ENCODE measurements at regions not wholly inside any gene's neighbourhood (a gene's known extent, or its start where the extent isn't known, plus 50 kb on each side); places are given as distances from the start of the nearest gene placed in this dataset.

GRCh38 chr3:104150724-104151123, 1216.0 kb upstream of the ALCAM start:
- TF ChIP-seq, protein P1, sequence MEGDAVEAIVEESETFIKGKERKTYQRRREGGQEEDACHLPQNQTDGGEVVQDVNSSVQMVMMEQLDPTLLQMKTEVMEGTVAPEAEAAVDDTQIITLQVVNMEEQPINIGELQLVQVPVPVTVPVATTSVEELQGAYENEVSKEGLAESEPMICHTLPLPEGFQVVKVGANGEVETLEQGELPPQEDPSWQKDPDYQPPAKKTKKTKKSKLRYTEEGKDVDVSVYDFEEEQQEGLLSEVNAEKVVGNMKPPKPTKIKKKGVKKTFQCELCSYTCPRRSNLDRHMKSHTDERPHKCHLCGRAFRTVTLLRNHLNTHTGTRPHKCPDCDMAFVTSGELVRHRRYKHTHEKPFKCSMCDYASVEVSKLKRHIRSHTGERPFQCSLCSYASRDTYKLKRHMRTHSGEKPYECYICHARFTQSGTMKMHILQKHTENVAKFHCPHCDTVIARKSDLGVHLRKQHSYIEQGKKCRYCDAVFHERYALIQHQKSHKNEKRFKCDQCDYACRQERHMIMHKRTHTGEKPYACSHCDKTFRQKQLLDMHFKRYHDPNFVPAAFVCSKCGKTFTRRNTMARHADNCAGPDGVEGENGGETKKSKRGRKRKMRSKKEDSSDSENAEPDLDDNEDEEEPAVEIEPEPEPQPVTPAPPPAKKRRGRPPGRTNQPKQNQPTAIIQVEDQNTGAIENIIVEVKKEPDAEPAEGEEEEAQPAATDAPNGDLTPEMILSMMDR (IDR thresholded peaks at IDR 0.05), result no peak
- H3K4me1 ChIP-seq (ENCODE audit: control insufficient read depth in 1 of 2, low read depth in 2 of 2), result no peaks in the 10 kb centered on the region
- H3K4me3 ChIP-seq, result no peak overlapping the region
- H3K36me3 ChIP-seq, result no peaks in the 10 kb centered on the region
- H3K9me3 ChIP-seq, result no peaks in the 10 kb centered on the region
- no peaks in the 10 kb centered on the region for H3K27me3 ChIP-seq (replicated peaks; ENCODE audit: insufficient read depth)
- H3K27ac ChIP-seq, result no peak overlapping the region
- ATAC-seq (ENCODE audit: insufficient number of reproducible peaks, low FRiP score, low read depth) (no peak), DNase-seq (ENCODE audit: low spot score) (no peak)

DNA sequence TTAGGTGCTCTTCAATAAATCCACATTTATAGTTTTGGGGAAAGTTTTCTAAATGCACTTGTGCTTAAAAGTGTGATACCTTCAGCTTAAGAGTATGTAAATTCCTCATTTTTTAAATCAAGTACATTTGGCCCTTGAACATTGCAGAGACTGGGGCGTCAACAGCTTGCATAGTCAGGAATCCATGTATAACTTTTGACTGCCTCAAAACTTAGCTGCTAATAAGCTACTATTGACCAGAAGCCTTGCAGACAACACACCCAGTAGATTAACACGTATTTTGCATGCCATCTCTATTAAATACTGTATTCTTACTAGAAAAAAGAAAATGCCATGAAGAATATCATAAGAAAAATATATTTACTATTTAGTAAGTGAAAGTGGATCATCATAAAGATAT, 1211.8 kb upstream of the ALCAM start:
- no peaks in the 10 kb centered on the region for H3K27me3 ChIP-seq (replicated peaks; ENCODE audit: insufficient read depth)
- no peaks in the 10 kb centered on the region for H3K4me1 ChIP-seq (ENCODE audit: control insufficient read depth in 1 of 2, low read depth in 2 of 2)
- no peaks in the 10 kb centered on the region for H3K36me3 ChIP-seq
- H3K9me3 ChIP-seq, result no peaks in the 10 kb centered on the region
- DNase-seq (ENCODE audit: low spot score) (no peak), ATAC-seq (ENCODE audit: insufficient number of reproducible peaks, low FRiP score, low read depth) (no peak)
- no peak overlapping the region for H3K27ac ChIP-seq
- TF ChIP-seq, protein P1 (IDR thresholded peaks at IDR 0.05), result no peak
- no peak overlapping the region for H3K4me3 ChIP-seq

DNA sequence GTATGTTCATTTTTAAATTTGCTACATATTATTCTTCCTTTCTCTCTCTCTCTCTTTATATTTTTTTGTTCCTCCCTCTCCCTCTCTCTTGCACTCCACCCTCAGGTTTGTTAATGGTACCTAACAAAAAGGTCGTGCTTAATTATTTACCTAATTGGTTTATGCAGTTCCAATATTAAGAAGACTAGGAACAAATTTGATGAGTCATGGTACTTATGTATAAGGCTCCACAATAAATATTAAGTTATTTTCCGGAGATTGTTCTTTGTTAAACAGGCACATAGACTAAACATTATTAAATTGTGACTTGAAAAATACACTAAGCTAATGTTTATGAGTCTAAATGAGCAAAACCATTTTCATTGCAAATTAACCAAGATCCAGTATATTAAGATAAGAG, 1200.8 kb upstream of the ALCAM start:
- H3K9me3 ChIP-seq, result peaks cover 10% of the 10 kb centered on the region
- no peak for ATAC-seq (ENCODE audit: insufficient number of reproducible peaks, low FRiP score, low read depth)
- H3K36me3 ChIP-seq, result no peaks in the 10 kb centered on the region
- H3K27me3 ChIP-seq (replicated peaks; ENCODE audit: insufficient read depth), result no peaks in the 10 kb centered on the region
- H3K4me1 ChIP-seq (ENCODE audit: control insufficient read depth in 1 of 2, low read depth in 2 of 2), result no peaks in the 10 kb centered on the region
- TF ChIP-seq, protein P1 (IDR thresholded peaks at IDR 0.05), result no peak
- no peak for DNase-seq (ENCODE audit: low spot score)
- H3K4me3 ChIP-seq, result no peak overlapping the region
- H3K27ac ChIP-seq, result no peak overlapping the region

DNA sequence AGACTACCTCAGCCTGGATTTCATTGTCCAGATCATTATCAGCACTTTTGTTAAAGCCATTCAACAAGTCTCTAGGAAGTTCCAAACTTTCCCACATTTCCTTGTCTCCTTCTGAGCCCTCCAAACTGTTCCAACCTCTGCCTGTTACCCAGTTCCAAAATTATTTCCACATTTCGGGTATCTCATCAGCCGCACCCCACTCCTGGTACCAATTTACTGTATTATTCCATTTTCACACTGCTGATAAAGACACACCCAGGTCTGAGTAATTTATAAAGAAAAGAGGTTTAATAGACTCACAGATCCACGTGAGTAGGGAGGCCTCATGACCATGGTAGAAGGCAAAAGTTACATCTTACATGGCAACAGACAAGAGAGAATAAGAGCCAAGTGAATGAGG, 1198.3 kb upstream of the ALCAM start:
- TF ChIP-seq, protein P1 (IDR thresholded peaks at IDR 0.05), result no peak
- Histone ChIP-seq H3K36me3 (no peaks in the 10 kb centered on the region), H3K27ac (no peak overlapping the region), H3K27me3 (replicated peaks; ENCODE audit: insufficient read depth) (no peaks in the 10 kb centered on the region), H3K4me1 (ENCODE audit: control insufficient read depth in 1 of 2, low read depth in 2 of 2) (no peaks in the 10 kb centered on the region), H3K4me3 (no peak overlapping the region), H3K9me3 (peaks cover 10% of the 10 kb centered on the region)
- ATAC-seq (ENCODE audit: insufficient number of reproducible peaks, low FRiP score, low read depth) (no peak), DNase-seq (ENCODE audit: low spot score) (no peak)

- TF ChIP-seq, protein P1 (IDR thresholded peaks at IDR 0.05), result no peak
- Histone ChIP-seq H3K36me3 (no peaks in the 10 kb centered on the region), H3K4me3 (no peak overlapping the region), H3K9me3 (no peaks in the 10 kb centered on the region), H3K4me1 (ENCODE audit: control insufficient read depth in 1 of 2, low read depth in 2 of 2) (no peaks in the 10 kb centered on the region), H3K27ac (no peak overlapping the region), H3K27me3 (replicated peaks; ENCODE audit: insufficient read depth) (no peaks in the 10 kb centered on the region)
- ATAC-seq (ENCODE audit: insufficient number of reproducible peaks, low FRiP score, low read depth), result no peak
- no peak for DNase-seq (ENCODE audit: low spot score)
These were observed 1191.0 kb upstream of the ALCAM start for GRCh38 chr3:104175696-104176095.

Data from thoracic aorta (tissue), 2 donors.